HG02623 (cell line): ENCODE measurements at regions not wholly inside any gene's neighbourhood (a gene's known extent, or its start where the extent isn't known, plus 50 kb on each side); places are given as distances from the start of the nearest gene placed in this dataset.
"Not testable (repeated sequence)": the region's sequence is repeated elsewhere in the genome, so short reads cannot be mapped to it uniquely, and the experiment has no call there.

ENCODE experiments used
- ATAC-seq: cut with Tn5 transposase; IDR thresholded peaks from one replicate; pipeline ENCODE4 v1.9.1; 2021; ENCODE audit warnings: moderate library complexity; ENCODE audit not compliant: unreplicated experiment

DNA sequence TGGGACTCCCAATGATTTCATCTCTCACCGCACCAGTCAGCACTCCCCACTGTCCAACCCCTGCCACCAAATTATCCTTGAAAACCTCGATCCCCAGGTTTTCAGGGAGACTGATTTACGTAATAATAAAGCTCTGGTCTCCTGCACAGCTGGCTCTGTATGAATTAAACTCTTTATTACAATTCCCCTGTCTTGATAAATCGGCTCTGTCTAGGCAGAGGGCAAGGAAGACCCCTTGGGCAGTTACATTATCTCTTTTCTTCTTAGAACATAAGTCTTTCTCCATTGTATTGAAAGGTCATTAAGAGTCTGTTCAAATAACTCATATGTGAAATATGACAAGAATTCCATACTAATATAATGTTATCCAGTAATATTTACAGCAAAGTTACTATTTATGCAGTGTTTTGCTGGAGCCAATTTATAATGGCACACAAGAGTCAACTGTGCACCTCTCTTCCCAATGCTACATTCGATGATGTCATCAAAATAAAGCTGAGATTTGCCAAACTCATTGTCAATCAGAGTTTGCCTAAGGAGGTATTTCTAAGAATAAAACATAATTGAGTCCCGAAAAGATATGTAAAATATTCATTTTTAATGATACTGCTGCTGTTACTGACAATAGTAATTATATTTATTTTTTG is 1297.2 kb upstream of the LRRTM3 start:
- ATAC-seq, result no peak

DNA sequence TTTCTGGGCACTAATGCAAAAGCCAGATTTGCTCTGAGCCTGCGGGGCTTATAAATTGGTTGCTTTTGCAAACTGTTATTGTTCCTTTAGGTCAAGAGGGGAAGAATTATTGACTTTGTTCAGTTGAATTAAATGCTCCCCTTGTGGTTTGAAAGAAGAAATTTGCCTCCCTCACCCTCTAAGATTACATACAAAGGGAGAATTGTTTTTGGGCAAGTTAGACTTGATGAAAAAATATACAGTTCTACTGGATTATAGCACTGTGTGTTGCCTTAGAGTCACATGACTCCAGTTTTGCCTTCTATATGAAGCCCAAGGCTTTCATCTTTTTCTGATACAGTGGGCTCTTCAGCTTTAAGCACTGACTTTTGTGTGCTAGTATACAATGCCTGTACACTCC is 1265.8 kb upstream of the LRRTM3 start:
- ATAC-seq, result no peak

DNA sequence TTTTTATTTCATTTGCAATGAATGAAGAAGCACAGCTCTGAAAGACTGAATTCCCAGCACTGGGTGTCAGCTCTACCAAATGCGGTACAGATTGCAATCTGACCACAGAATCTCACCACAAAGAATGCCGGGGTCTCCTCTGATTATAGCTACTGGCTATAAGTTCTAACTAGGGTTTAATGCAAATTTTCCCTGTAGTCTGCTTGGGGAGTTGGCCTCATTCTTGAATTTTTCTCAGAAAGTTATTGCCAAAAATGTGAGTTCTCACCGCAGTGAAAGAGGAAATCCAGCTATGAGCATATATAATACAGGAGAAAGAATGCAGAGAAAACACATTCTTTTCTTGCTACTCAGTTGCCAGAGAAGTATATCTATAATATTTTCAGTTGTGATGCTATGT is 1255.7 kb upstream of the LRRTM3 start:
- ATAC-seq, result no peak

DNA sequence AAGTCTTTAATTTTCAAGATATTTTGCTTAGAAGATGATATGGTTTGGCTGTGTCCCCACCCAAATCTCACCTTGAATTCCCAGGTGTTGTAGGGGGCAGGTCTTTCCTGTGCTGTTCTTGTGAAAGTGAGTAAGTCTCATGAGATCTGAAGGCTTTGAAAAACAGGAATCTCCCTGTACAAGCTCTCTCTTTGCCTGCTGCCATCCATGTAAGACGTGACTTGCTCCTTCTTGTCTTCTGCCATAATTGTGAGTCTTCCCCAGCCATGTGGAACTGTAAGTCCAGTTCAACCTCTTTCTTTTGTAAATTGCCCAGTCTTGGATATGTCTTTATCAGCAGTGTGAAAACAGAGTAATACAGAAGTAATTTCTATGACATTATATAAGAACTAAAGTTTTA is 1255.2 kb upstream of the LRRTM3 start:
- not testable (repeated sequence) for ATAC-seq

DNA sequence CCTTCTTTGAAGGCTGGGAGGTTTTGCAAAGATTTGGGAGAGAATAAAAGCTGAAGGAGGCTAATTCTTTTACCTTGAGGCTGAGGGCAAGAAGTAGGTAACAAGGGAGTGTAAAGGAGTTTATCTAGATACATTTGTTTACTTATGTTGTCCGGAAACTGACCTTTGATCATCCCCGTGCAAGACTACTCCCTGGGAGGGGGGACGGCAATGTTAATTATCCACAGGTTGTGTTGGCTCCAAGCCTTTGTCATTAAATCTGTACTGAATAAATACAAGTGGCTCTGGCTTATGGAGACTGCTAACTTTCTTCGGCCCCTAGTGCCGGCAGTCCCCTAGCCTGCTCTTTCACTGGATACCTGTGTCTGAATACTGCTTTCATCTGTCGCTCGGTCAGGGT is 1250.6 kb upstream of the LRRTM3 start:
- no peak for ATAC-seq

DNA sequence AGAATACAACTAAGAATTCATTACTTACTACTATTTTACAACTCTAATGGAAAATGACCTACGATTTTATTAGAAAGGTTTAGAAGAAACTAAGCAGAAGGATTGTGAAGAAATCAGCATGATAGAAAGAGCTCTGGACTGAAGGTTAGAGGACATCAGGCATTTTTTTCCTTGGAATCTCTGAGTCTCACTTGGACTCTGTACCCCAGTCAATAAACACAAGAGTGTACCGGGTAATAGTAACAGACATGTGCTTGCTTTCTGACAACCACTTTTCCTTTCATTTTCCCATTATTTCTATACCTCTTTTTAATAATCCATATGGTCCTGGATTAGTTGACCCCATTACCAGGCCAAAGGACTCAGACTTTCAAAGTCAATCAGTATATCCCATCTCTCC is 1240.9 kb upstream of the LRRTM3 start:
- ATAC-seq, result no peak

DNA sequence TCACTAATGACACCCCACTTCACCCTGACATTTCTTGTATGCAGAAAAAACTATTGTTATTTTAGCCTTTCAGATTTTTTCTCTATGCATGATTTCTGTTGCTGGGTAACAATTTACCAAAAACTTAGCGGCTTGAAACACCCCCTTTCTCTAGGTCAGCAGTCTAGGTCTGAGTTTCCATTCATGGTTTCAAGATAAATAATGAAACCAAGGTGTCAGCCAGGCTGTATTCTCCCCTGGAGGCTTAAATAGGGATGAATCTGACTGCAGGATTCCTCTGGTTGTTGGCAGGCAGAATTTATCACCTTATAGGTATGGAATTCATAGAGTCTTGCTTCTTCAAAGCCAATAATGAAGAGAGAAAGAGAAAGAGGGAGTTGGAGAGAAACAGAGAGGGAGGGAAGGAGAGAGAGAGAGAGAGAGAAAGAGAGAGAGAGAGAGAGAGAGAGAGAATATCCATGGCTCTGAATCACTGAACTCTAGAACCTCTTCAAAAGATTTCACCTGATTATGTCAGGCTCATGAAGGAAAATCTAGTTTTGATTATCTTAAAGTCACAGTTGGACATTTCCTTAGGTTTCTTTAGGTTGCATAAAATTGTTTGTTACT is 1224.6 kb upstream of the LRRTM3 start:
- ATAC-seq, result no peak

DNA sequence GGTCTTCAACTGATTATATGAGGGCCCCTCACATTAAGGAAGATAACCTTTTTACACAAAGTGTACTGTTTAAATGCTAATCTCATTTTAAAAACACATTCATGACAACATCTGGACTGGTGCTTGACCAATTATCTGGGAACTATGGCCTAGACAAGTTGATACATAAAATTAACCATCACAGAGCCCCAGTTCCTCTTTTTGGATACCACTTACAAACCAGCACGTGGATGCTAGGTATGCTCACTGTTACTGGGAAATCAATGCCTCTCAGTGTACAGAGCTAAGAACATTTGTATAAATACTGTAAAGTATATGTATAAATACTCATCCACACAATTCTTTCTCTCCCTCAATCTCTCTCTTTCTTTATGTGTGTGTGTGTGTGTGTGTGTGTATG is 1217.8 kb upstream of the LRRTM3 start:
- no peak for ATAC-seq

DNA sequence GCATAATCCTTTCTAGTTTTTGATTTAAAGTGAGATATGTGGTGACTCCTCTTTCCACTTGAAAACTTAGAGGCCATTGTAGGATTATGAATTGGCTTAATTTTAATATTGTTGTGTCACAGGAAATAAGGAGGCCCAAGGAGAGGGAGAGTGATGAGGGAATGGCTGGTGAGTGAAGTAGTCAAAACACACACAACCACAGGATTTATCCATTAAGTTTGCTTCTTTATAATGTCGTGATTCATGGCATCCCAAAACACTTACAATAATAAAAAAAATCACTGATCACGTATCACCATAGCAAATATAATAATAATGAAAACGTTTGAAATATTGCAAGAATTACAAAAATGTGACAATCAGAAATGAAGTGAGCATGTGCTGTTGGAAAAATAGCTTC is 1215.5 kb upstream of the LRRTM3 start:
- ATAC-seq, result no peak

DNA sequence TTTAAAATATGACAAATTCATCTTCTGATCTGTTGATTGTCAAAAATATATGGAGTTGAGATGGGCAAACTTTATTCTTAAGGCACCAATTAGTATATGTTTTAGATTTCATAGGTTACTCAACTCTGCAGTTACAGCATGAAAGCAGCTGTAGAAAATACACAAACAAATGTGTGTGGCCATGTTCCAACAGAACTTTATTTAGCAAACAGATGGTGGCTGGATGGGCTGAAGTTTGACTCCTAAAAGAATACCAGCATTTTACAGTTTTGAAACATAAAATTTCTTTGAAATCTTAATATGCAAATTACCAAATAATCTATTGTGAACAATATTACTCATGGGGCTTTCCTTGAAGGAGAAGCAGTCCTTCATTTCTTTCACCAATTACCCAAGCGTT is 1206.0 kb upstream of the LRRTM3 start:
- ATAC-seq, result no peak

DNA sequence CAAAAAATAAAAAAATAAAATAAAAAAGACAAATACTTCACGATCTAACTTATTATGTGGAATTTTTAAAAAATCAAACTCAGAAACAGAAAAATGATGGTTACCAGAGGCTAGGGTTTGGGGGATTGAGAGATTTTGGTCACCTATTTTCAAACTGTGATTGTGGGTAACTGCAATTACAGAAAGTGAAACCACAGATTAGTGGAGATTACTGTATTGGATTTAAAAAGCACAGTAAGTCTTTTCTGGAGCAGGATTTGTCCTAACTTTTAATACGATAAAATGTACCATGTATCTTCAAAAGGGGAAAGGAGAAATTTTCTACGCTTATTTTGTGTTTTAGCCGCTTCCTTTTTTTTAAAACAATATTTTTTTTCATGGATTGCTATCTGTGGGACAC is 1204.9 kb upstream of the LRRTM3 start:
- ATAC-seq, result no peak

DNA sequence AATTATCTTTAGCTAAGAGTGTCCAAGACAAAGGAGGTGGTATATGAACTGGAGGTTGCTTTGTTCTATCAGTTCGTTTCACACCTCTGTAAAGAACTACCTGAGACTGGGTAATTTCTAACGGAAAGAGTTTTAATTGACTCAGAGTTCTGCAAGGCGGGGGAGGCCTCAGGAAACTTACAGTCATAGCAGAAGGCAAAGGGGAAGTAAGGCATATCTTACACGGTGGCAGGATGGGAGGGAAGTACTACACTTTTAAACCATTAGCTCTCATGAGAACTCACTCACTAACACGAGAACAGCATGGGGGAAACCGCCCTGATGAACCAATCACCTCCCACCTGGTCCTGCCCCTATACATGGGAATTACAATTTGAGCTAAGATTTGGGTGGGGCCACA is 1202.3 kb upstream of the LRRTM3 start:
- ATAC-seq, result no peak

DNA sequence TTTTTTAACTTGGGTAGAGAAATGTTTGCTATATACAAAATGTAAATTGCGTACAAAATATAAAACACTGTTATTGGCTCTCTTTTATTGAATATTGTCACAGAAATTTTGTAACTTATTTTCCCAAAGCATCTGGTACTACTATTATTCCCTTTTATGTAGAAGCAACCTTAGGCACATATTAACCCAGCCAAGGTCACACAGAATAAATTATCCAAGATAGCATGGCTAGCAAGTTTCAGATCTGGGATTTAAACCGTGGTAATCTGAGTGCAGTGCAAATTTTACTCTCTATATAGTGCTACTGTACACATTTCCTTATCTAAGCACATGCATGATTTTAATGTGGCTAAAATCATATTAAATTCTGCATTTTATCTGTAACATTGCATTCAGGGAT is 1190.5 kb upstream of the LRRTM3 start:
- ATAC-seq, result no peak

DNA sequence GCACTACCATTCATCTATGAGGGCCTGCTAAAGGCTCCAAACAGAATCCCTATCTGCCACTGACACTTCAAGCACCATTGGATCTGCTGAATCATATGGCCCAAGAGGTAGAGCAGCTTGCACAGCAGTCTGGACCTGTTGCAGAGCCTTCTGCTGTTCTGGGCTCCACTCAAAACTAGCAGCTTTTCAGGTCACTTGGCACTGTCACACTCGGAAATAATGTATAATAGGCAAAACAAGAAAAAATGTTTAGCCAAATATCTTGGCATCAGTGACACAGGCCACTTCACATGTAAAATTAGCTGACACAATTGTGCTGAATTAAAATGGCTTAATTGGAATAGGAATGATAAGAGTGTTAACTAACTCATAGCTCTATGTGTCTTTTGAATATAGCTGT is 1182.9 kb upstream of the LRRTM3 start:
- no peak for ATAC-seq

DNA sequence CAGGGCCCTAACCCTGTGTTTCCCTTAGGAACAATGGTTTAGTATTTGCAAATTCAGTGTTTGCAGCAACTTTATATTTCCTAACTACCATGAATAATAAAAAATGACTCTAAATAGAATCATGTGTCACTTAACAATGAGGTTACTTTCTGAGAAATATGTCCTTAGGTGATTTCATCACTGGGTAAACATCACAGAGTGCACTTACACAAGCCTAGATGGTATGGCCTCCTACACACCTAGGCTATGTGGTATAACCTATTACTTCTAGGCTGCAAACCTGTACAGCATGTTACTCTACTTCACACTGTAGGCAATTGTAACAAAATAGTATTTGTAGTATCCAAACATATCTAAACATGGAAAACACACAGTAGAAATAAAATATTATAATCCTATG is 1174.6 kb upstream of the LRRTM3 start:
- no peak for ATAC-seq

DNA sequence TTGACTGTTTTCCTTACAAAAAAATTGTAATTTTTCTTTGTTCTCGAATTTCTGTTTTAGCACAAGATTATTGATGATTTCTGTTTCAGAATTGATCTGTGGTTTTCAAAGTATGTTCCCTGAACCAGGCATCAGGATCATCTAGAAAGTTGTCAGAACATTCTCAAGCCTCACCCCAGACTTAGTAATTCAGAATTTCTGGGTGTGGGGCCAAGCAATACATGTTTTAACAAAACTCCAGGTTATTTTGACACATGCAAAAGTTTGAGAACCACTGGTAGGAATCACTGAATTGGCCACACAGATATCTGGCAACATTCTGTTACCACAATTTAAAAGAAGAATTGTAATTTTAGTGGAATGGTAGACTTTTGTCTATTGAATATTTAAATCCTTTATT is 1173.9 kb upstream of the LRRTM3 start:
- ATAC-seq, result no peak

DNA sequence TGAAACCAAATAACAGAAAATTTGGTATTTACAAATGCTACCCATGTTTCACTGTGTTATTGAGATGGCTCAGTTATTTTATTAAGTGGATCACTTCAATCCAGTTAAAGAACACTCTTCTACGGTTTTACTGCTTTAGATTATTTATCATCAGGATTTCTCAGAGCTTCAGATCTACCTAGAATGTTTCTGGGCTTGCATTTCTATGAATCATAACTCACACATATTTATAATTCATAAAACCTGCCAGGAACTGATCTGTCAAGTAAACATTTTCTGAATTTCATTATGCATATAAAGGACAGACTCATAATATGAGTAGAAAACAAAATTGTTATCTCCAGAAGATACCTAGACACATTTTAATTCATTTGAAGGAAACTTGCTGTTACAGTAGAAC is 1172.3 kb upstream of the LRRTM3 start:
- no peak for ATAC-seq

DNA sequence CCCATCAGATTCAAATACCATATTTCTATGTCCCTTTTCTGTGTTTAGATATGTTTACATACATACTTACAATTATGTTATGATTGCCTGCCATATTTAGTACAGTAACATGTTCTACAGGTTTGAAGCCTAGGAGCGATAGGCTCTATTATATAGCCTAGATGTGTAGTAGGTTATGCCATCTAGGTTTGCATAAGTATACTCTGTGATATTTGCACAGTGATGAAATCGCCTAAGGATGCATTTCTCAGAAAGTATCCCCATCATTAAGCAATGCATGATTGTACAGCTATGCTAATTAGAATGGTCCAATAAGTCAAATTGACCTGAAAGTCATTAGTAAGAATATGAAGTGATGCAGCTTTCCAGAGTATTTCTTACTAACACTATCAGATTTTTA is 1171.7 kb upstream of the LRRTM3 start:
- ATAC-seq, result no peak

DNA sequence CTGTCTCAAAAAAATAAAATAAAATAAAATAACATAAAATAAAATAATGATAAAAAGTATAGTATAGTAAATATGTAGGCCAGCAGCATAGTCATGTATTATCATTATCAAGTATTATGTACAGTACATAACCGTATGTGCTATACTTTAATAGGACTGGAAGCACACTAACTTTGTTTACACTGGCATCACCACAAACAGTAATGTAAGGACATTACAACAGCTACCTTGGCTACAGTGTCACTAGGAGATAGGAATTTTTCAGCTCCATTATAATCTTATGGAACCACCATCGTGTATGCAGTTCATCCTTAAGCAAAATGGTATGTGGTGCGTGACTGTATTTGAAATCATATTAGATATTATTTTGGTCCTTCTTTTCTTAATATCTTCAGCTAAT is 1163.5 kb upstream of the LRRTM3 start:
- ATAC-seq, result no peak

DNA sequence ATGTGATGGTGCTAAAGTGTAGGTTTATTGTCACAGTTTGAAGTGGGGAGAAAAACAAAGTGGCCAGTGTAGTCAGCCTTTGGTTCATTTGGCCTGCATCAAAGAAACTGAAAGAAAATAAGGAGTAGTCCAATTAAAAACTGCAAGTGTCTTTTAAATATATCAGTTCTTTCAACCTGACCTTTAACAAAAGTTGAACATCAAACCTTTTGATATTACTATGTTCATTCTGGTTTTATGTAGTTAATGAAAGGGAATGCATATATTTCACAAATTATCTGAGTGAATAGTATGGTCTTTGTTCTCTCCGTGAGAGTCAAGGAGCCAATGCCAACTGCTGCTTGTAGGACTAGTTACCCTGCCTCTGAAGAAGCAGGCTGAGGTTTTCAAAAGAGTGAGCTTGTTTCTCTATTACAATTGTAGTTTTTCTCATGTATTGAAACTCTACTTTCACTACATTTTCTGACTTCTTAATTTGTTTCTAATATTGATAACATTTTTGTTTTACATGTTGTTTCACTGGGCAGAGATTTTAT is 1160.8 kb upstream of the LRRTM3 start:
- ATAC-seq, result no peak

DNA sequence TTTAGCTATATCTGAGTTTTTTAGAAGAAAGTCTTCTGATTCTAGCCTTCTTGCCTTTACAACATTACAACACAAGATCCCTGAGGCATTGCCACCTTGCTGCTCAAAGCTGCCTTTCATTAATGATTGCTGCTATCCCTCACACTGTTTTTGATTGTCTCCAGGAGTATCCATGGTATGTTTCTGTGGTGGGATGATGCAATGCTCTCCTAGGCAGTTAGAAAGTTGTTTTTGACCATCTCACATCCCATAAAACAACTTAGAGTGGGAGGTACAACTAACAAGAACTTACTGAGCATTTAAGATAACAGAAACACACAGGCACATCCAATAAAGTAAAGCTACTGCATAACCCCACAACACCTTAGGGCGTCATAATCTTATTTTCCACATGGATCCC is 1156.0 kb upstream of the LRRTM3 start:
- ATAC-seq, result no peak

DNA sequence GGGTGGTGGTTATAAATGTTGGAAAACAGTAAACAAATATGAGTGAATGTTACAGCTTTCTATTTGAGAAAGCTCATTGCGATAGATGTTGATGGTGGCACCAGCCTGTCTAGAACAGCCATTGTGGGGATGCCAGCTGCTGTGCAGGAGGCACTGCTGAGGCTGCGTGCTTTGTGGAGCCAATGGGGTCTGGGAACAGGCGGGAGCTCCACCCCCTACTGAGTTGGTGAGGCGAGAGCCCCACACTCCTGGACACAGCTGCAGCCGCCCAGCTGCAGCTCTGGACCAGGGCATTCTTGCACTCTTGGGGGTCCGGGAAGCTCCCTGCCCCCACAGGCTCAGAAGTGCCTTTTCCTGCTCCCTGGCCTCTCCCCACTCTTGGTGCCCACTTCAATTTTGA is 1147.1 kb upstream of the LRRTM3 start:
- no peak for ATAC-seq

DNA sequence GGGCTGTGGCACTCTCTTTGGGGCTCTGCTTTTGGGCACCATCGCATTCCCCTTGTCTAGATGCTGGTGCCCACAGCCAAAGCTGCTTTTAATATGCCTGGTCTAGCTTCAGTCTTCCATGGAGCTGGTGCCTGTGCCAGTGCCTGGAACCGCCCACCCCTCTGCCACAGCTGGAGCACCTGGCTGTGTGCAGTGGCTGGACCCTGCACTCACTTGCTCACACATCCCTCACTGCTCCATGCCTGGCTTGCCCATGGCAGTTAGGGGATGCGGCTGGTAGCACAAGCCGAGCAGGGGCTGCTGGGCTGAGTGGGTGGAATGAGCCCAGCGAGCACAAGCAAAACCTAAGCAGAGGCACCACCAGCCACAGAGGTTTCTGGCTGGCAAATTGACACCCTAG is 1145.9 kb upstream of the LRRTM3 start:
- no peak for ATAC-seq
